Right renal cortex interstitium (tissue), 3 donors: ENCODE measurements at regions not wholly inside any gene's neighbourhood (a gene's known extent, or its start where the extent isn't known, plus 50 kb on each side); places are given as distances from the start of the nearest gene placed in this dataset.

Experiments
- DNase-seq, 3 donors: peaks; one replicate each; pipeline ENCODE4 v3.0.0-alpha.2; 2013; ENCODE audit warnings: low read depth in 3 of 3, low spot score in 2 of 3

- no peak for DNase-seq
Observed at GRCh38 chr21:27820342-27820741, 853.5 kb upstream of the ADAMTS5 start.

DNA sequence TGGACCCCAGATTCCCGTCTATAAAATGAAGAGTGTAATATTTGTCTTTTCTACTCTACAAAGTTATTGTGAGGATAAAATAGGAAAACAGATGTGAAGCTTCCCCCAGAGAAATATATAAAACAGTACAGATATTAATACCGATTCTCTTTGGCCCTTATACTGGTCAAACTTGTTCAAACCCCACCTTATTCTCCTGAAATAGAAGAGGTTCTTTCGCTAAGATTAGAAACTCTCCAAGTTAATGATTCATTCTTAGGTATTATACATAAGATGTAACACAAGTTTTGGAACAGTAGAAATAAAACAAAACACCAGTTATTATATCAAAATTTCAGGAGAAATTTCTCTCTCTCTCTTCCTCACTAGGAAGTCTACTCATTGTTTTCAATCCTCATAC, 852.4 kb upstream of the ADAMTS5 start:
- no peak for DNase-seq

DNA sequence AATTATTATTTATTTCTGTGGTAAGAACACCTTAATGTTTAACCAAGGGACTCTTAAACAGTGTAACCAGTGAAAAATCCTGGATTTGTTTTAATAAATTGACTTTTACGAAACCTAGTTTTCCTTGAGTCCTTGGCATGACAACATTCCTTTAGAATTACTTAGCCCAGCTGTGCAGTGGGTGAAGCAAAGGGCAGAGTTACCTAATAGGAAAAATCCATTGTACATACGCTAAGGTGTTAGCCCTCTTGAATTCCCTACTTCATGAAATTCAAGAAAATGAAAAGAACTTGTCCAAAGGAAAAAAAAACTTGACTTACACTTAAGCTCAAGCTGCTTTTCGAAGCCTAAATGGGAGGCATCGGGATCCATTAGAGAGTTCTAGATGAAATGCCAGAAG, 852.0 kb upstream of the ADAMTS5 start:
- DNase-seq = no peak

- no peak for DNase-seq
Observed at GRCh38 chr21:27817902-27818623, 851.2 kb upstream of the ADAMTS5 start.

GRCh38 chr21:27817074-27817473, 850.2 kb upstream of the ADAMTS5 start:
- no peak for DNase-seq

DNA sequence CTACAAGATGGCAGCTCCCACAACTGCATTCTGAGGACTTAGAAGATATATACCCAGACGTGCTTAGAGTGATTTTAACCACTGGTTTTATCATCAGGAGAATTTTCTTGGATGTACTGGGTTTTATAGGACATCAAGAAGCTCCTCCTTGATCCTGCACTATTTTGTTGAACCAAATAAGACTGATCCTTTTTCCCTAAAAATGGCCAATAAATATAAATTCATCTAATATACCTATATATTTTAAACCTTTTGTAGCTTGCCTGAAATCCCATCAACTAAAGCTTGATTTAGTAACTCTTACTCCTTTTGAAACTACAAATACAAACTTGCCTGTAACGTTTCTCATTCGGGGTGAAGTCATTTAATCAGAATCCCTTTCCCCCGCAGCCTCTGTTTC, 849.4 kb upstream of the ADAMTS5 start:
- DNase-seq = no peak

DNA sequence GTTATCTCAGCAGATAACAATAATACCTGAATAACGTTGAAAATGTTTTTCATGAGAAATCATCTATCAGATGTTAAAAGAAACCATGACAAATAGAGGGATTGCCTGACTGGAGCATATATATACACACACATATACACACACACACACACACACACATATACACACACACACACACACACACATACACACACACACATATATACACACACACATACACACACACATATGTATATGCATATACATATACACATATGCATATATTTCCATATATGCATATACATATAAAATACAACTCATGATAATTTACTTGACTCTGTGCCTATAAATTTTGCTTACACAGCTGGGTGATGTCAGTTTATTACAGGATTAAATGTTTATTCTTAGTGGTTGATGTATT, 847.3 kb upstream of the ADAMTS5 start:
- no peak for DNase-seq

GRCh38 chr21:27813750-27814149, 846.9 kb upstream of the ADAMTS5 start:
- DNase-seq = no peak

GRCh38 chr21:27813344-27813743, 846.5 kb upstream of the ADAMTS5 start:
- no peak for DNase-seq

- no peak for DNase-seq
Observed at GRCh38 chr21:27812279-27812678, 845.4 kb upstream of the ADAMTS5 start.

DNA sequence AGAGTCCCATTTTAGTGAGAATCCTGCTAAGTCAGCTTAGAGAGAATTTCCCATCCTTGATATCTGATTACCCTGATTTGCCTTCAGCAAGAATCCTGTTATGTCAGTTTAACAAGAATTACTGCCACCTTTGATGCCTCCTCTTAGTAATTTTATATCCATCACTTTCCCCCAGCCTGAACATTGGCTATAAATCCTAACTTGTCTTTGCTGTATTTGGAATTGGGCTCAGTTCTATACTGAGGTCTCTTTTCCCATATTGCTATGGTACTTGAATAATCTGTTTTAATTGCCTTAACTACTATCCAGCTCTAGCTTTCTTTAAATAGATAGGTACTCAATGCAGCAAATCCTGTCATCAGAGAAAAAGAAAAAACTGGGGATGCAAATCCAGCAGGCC, 842.0 kb upstream of the ADAMTS5 start:
- no peak for DNase-seq

- DNase-seq = no peak
Observed at GRCh38 chr21:27807596-27807995, 840.7 kb upstream of the ADAMTS5 start.

- DNase-seq = no peak
Observed at GRCh38 chr21:27806281-27806680, 839.4 kb upstream of the ADAMTS5 start.

DNA sequence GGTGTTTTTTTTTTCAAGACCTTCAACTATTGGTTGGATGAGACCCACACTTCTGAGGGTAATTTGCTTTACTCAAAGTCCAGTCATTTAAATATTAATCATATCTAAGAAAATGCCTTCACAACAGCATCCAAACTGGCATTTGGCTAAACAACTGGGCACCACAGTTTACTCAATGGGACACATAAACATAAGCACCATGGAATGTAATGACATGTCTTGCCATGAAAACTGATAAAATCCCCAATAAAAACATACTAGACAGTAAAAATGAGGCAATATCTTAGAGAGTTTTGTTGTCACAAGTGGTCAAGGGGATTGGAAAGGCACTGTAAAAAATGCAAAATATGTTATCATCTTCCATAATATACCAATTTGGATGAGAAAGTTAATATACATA, 838.8 kb upstream of the ADAMTS5 start:
- DNase-seq = no peak

GRCh38 chr21:27804515-27804914, 837.6 kb upstream of the ADAMTS5 start:
- DNase-seq = no peak

DNA sequence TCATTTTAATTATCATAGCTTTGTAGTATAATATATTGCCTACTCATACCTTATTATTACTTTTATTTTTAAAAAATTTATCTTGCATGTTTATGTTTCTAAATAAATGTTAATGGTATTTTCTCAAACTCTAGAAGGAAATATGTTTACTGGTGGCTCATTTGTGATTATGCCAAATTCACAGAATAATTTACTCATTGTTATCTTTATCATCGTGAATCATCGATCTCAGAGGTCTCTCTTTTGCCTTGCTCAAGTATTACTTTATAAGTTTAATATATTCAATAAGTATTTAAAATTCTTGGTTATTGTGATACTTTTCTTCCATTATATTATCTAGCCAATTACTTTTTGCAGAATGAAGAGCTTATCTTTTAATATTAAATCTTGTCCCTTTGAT, 836.7 kb upstream of the ADAMTS5 start:
- no peak for DNase-seq

- no peak for DNase-seq
Observed at GRCh38 chr21:27802816-27803475, 836.1 kb upstream of the ADAMTS5 start.

GRCh38 chr21:27799861-27800260, 833.0 kb upstream of the ADAMTS5 start:
- DNase-seq = no peak

- no peak for DNase-seq
Observed at GRCh38 chr21:27796106-27796505, 829.2 kb upstream of the ADAMTS5 start.

- DNase-seq = no peak
Observed at GRCh38 chr21:27795418-27795817, 828.5 kb upstream of the ADAMTS5 start.

DNA sequence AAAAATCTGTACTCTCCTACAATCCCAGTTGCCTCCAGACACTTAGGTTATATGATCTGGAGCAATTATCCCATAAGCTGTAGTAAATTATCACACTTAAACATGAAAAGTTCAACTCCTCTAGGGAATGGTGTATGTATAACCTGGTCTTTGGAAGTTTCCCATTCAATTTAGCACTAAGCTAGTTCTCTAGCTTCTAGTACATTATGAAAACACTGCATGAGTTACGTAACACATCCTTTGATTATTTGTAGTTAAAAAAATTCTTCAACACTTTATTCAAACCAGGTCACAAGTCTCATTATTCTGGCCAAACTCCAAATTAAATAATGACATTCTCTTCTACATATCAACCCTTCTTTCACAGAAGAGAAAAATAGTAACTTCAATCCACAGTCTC, 827.0 kb upstream of the ADAMTS5 start:
- DNase-seq = no peak

- DNase-seq = no peak
Observed at GRCh38 chr21:27787046-27787445, 820.2 kb upstream of the ADAMTS5 start.

DNA sequence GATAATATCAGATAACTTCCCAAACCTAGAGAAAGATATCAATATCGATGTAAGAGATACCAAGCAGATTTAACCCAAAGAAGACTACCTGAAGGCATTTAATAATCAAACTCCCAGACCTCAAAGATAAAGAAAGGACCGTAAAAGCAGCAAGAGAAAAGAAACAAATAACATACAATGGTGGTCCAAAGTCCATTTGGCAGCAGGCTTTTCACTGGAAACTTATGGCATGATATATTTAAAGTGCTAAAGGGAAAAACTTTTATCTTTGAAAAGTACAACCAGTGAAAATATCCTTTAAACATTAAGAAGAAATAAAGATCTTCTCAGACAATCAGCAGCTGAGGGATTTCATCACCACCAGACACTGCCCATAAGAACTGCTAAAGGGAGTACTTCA, 812.7 kb upstream of the ADAMTS5 start:
- no peak for DNase-seq
